AG10803 (cell line): ENCODE measurements at regions not wholly inside any gene's neighbourhood (a gene's known extent, or its start where the extent isn't known, plus 50 kb on each side); places are given as distances from the start of the nearest gene placed in this dataset.

Experiments
- DNase-seq: peaks from one replicate; pipeline ENCODE4 v3.0.0; 2010; ENCODE audit warnings: low read depth
- H3K4me3 ChIP-seq: 2 replicates; pipeline ENCODE4 v1.5.1; 2011; ENCODE audit warnings: mild to moderate bottlenecking, low read length, control low read depth
- CTCF ChIP-seq: conservative IDR thresholded peaks from 2 replicates; pipeline ENCODE4 v1.5.1; 2011; ENCODE audit warnings: mild to moderate bottlenecking, low read length, control low read depth, inconsistent platforms

- no peak for TF ChIP-seq CTCF
- H3K4me3 ChIP-seq, result no peak overlapping the region
- DNase-seq, result no peak
These were observed 964.4 kb downstream of the RPA4 start for GRCh38 chrX:97847885-97848679.

- H3K4me3 ChIP-seq, result no peak overlapping the region
- DNase-seq, result no peak
- TF ChIP-seq CTCF, result no peak
These were observed 966.2 kb downstream of the RPA4 start for GRCh38 chrX:97849951-97850350.

DNA sequence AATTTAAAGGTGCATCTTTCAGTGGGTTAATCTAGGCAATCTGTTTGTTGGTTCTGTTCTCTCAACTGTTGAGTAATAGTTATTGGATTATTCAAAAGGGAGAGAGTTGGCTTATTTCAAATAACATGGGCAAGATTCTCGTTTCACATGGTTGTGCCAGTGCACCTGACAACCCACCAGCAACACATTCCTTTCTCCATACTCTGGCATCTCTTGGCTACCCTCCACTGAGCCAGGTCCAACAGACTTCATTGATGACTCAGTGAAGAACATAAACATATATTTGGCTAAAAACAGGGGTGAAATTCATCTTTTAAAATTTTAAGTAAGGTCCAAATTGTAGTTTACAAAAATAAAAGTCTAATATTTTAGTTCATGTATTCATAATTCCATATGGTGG, 967.2 kb downstream of the RPA4 start:
- DNase-seq, result no peak
- no peak overlapping the region for H3K4me3 ChIP-seq
- no peak for TF ChIP-seq CTCF

DNA sequence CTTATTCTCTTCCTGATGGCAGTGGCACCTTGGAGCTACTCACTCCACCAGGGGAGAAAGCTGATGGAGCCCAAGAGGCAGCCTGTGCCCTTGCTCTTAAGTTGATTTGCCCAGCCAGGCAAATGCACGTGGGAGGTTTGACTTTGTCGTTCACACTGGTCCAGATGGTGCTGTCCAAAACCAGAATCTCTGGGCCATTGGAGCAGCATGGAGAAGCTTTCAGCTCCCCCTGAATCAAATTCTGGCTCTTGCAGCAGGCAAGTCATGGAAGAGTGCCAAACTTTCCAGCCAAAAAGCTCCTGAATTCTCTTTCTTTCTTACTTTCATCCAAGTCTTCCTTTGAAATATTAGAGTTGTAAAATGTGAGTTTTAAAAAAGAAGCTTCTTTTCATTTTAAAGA, 970.4 kb downstream of the RPA4 start:
- no peak for TF ChIP-seq CTCF
- DNase-seq, result no peak
- no peak overlapping the region for H3K4me3 ChIP-seq

- H3K4me3 ChIP-seq, result no peak overlapping the region
- no peak for DNase-seq
- no peak for TF ChIP-seq CTCF
These were observed 974.9 kb downstream of the RPA4 start for GRCh38 chrX:97858592-97858991.

- DNase-seq, result no peak
- H3K4me3 ChIP-seq, result no peak overlapping the region
- TF ChIP-seq CTCF, result no peak
These were observed 976.5 kb downstream of the RPA4 start for GRCh38 chrX:97860226-97860625.

DNA sequence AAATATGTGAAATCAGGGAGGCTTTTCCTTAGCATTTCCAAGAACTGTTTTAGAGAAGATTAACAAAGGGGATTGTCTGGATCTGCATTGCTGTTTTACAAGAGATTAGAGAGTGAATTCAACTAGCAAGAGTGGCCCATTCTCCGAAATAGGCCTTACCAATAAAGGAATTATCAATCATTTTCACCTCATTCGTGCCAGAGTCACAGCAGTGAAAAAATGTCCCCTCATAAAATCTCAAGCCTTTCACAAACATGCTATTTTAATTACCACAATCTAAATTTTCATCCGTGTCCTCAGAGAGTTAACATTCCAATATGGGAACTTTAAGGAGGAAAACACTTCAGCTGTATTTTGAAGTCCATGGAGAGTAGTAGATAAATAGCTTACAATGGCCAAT, 979.6 kb downstream of the RPA4 start:
- H3K4me3 ChIP-seq, result no peak overlapping the region
- TF ChIP-seq CTCF, result no peak
- DNase-seq, result no peak
